ENCODE measurements at regions not wholly inside any gene's neighbourhood (a gene's known extent, or its start where the extent isn't known, plus 50 kb on each side); places are given as distances from the start of the nearest gene placed in this dataset.
"Not testable (repeated sequence)": the region's sequence is repeated elsewhere in the genome, so short reads cannot be mapped to it uniquely, and the experiment has no call there.

DNA sequence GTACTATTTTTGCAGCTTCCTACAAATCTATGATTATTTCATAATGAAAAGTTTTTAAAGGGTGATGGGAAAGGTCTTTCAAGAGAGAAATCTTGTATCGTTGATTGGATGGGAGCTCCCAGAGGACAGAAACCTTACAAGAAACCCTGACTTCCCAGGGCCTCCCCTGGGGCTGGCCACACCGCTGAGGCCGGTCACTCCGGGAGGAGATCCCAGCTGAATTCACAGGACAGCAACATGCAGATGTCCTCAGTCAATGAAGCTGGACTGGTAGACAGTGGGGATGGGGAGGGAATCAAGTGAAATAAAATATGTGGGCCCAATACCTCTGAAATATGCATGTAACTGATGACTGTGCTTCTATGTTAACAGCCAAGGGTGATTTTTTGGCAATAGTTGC lies 135.6 kb downstream of the TFCP2L1 start:
- DNase-seq = no peak

DNA sequence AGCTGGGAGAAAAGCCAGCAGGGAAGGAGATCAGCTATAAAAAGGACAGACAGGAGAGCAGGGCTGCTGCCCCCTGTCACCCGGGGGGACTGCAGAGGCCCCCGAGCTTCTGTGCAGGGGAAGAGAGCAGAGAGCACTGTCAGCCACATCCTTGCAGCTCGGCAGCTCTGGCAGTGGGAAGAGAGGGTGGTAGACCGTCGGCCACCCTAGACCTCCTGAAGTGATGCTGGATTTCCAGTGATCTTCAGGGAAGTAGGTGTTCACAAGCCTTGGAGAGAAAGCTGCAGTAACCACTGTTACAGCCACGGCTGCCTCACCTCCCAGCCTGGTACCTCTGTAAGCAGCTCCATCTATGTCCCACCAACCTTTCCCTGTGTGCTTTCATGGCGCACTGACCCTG lies 134.9 kb downstream of the TFCP2L1 start:
- no peak for DNase-seq

DNA sequence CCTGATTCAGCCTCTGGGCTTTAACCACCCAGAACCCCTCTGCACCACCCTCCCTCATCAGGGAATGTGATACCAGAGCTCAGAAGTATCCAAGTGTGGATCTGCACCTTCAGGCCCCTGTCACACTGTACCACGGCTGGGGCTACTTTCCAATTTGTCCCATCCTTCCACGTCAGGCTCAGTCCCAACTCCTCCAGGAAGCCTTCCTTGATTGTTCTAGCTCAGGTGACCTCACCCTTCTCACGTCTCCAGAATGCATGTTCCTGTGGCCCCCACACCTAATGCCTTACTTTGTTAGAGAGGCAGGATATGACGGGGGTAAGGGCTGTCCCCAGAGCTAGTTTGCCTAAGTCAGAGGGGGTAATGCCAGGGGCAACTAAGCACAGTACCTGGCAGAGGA lies 134.3 kb downstream of the TFCP2L1 start:
- no peak for DNase-seq

DNA sequence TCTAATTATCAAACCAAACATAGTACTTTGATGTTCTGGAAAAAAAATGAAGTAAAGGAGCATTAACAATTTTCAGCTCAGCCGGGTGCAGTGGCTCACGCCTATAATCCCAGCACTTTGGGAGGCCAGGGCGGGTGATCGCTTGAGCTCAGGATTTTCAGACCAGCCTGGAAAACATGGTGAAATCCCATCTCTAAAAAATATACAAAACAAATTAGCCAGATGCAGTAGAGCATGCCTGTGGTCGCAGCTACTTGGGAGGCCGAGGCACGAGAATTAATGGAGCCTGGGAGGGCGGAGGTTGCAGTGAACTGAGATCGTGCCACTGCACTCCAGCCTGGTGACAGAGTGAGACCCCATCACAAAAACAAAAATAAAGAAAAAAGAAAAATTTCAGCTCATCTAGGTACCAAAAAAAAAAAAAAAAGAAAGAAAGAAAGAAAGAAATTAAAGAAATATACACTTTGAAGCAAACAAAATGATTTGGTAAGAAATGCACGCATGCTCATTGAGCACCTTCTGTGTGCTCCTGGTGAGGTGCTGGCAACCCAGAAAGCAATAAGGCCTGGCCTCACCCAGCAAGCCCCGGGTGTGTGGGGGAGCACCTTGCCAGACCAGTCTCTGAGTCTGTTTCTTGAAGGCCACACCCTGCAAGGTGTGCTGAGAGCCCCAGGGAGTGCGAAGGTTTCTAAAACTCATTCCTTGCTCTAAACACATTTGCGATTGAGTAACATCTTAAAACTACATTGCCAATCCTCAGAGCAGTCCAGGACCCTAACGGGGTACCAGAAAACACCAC lies 133.5 kb downstream of the TFCP2L1 start:
- DNase-seq = no peak

DNA sequence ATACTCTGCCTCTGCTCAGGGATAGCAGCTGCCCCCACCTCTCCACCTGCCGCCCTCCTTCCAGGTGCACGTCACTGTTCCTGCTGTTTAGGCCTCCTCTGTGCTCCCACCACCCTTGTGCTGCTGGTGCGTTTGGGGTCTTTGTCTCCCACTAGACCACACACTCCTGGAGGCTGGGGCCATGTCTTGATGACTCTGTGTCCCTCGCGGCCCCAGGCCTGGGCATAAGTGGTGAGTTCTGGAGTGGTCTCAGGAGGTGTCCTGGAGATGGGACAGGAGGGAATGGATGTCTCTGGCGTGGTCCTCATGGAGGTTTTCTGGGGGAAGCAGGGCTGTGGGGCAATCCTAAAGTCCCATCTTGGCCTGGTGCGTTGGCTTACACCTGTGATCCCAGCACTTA lies 132.1 kb downstream of the TFCP2L1 start:
- no peak for DNase-seq

DNA sequence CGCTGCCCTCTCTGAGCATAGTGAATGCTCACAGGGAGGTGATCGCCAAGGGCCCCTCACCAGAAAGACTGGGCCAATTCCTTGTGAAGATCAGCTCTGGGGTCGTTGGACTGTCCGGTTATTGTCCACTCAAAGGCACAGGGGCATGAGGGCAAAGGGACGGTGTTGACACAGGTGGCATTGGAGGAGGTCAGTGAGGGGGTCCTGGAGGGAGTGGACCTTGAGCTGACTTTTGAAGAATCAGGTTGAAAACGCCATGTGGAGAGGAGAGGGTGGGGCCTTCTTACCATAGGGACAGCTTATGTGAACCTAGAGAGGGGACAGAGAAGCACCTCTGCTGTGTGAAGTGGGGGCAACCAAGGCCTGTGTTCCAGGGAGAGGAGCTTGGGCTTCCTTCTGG lies 131.5 kb downstream of the TFCP2L1 start:
- no peak for DNase-seq

DNA sequence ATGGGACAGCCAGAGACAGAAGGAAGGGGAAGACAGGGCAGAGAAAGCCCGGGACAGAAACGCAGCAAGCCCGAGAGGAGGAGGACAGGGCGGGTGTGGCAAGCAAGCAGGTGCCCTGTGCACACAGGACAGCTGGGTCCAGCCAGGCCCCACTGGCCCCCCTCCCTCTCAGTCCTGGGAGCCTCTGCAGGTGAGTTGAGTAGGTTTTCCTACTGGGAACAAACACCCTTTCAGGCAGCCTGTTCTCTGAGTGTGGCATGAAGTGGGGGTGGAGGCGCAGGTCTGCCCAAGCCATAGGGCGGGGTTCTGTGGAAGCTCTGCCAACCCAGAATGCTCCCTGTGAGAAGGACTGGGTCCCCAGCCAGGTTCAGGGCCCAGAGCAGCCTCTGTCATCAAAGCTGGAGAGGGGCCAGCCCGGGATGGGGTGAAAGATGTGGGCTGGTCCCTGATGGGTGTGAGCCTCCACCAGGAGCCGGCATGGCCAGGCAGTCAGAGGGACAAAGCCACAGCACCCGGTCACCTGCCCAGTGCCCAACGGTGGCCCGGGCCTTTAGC lies 129.4 kb downstream of the TFCP2L1 start:
- DNase-seq = peak; percentile 2

DNA sequence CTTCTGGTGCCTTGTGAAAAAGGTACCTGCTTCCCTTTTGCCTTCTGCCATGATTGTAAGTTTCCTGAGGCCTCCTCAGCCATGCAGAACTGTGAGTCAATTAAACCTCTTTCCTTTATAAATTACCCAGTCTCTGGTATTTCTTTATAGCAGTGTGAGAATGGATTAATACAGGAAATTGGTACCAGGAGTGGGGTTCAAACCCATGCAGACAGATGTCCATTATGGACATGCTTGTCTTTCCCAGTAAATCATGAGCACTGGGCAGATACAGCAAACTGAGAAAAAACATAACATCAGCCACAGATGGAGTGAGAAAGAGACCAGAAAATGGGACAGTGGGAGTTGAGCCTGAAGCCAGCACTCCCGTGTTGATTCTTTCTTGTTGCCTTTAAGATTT lies 127.5 kb downstream of the TFCP2L1 start:
- not testable (repeated sequence) for DNase-seq

DNA sequence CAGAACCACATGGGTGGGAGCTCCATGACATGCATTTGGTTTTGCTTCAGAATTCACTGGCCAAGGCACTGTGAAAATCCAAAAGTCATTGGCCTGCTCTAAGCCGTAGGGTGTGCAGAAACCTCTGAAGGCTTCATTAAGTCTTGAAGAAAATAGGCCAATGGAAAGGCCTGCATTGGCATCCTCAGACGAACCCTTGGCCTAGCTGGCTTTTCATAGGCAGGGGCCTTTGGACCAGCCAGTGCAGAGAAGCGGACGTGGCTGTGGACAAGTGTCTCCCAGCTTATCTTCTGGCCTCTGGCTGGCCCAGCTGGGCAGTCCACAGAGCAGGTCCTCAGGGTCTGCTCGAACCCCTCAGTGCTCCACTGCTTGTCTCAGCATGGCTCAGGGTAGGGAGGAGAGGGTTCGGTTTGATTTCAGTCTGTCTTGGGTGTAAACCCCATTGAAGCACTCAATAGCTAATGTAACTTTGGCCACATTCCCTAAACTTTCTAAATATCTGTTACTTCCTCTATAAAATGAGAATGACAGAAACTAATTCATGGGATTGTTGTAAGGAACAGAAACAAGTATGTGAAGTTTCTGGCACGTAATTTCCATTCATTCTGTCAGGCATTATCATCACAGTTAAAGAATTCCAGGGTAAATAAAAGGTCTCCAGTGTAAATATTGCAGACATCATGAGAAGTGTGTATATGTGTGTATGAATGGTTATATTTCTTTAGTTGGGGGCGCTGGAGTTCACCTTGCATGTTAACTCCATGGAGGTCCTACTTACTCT lies 125.5 kb downstream of the TFCP2L1 start:
- no peak for DNase-seq

DNA sequence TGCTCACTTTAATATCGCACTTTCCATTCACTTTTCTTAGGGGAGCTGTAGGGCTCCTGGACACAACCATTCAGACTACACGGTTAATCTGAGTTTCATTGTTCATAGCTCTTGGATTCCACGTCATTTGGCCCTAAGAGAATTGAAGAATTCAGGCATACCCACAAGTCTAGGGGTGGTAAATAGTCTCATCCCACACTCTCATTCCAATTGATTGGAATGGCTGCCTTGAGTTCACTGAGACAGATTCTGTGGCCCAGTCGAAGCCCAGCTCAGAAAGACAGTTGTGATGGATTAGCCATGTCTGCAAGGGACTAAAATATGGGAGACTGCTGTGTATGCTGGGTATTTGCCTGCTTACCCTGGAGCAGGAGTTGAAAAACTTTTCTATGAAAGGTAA lies 124.6 kb downstream of the TFCP2L1 start:
- no peak for DNase-seq

DNA sequence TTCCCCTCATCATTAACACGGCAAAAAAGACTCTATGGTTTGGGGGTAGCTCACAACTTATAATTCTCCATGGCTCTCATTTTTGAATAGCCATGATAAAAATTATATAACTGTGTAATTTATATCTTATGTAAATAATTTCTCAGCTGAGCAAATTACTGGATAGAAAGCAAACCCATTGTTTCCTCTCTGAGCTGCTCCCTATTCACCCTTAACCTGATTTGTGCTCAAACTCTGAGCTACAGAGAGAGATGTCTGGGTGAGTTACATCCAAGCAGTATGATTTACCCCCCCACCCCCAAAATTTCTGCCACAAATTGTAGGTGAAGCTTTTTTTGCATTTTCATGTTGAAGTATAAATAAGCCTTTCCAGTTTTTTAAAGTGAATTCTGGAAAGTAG lies 123.7 kb downstream of the TFCP2L1 start:
- DNase-seq = no peak

DNA sequence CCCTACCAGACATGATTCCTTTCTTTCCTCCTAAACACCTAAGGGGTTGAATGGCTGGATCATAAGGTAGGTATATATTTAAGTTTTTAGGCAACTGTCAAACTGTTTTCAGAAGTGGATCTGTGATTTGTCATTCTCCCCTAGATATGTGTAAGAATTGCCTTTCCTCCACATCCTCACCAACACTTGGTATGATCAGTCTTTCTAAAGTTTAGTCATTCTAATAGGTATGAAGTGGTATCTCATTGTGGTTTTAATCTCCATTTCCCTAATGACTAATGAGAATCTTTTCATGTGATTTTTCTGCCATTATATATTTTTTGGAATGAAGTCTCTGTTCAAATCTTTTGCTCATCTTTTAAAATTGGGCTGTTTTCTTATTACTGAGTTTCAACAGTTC lies 122.1 kb downstream of the TFCP2L1 start:
- no peak for DNase-seq

DNA sequence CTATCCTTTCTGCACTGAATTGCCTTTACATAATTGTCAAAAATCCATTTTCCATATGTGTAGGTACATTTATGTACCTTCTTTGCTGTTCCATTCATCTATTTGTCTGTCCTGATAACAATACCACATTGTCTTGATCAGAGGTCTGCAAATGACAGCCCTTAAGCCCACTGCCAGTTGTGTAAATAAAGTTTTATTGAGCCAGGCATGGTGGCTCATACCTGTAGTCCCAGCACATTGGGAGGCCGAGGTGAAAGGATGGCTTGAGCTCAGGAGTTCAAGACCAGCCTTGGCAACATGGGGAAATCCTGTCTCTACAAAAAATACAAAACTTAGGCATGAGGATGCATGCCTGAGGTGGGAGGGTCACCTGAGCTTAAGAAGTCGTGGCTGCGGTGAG lies 121.0 kb downstream of the TFCP2L1 start:
- no peak for DNase-seq

DNA sequence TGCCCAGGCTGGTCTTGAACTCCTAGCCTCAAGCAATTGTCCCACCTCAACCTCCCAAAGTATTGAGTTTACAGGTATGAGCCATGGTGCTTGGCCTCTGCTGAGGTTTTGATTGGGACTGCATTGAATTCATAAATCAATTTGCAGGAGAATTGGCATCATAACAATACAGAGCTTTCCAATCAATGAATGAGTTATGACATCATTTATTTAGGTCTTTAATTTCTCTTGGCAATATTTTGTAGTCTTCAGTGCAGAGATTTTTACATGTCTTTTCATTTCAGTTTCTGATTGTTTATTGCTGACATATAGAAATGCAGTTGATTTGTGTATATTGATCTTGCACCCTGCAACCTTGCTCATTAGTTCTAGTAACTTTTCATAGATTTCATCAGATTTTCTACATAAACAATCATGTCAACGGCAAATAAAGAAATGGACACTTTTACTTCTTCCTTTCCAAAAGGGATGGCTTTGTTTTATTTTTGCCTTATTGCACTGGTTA lies 119.9 kb downstream of the TFCP2L1 start:
- DNase-seq = no peak

All from NCI-H1092 (cell line).